ENCODE measurements at regions not wholly inside any gene's neighbourhood (a gene's known extent, or its start where the extent isn't known, plus 50 kb on each side); places are given as distances from the start of the nearest gene placed in this dataset.

DNA sequence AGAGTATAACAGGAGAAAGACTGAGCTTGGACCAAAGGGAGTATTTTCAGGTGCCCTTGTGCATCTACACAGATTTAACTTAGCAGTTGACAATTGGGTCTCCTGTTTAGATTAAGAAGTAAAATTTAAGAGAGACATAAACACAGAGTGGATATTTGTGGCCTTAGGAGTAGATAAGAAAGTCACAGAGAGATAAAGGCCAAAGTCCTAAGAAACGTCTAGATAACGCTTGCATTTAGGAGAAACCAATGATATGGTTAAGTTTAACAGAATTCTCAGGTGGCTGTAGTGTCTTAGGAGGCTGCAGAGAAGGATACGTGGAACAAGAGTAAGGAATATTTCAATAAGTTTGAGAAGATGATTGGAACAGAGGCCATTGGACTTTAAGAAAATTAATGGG is 155.0 kb upstream of the DAB2 start:
- Histone ChIP-seq H3K36me3 (replicated peaks; ENCODE audit: insufficient read depth, low read length) (no peaks in the 10 kb centered on the region), H2AFZ (ENCODE audit: low read length) (no peak overlapping the region), H3K4me3 (ENCODE audit: low read length) (no peak overlapping the region), H3K27ac (ENCODE audit: low read length) (no peak overlapping the region), H4K20me1 (ENCODE audit: insufficient read depth, low read length) (no peaks in the 10 kb centered on the region), H3K79me2 (ENCODE audit: low read length) (no peaks in the 10 kb centered on the region), H3K9me2 (replicated peaks; ENCODE audit: insufficient read depth, low read length) (no peaks in the 10 kb centered on the region), H3F3A (ENCODE audit: insufficient read depth, low read length) (no peaks in the 10 kb centered on the region), H3K4me1 (ENCODE audit: low read length) (no peaks in the 10 kb centered on the region), H3K9me3 (replicated peaks; ENCODE audit: insufficient read depth, low read length) (no peaks in the 10 kb centered on the region), H3K4me2 (ENCODE audit: low read depth, low read length) (no peak overlapping the region), H3K9ac (ENCODE audit: low read length) (no peak overlapping the region), H3K27me3 (replicated peaks; ENCODE audit: insufficient read depth, low read length) (no peaks in the 10 kb centered on the region)
- no peak for DNase-seq
- TF ChIP-seq EZH2phosphoT487 (IDR thresholded peaks at IDR 0.05; ENCODE audit: low read length) (no peak), EZH2 (optimal IDR thresholded peaks at IDR 0.05; ENCODE audit: low read depth, low read length) (no peak)
- TF ChIP-seq, protein P1, sequence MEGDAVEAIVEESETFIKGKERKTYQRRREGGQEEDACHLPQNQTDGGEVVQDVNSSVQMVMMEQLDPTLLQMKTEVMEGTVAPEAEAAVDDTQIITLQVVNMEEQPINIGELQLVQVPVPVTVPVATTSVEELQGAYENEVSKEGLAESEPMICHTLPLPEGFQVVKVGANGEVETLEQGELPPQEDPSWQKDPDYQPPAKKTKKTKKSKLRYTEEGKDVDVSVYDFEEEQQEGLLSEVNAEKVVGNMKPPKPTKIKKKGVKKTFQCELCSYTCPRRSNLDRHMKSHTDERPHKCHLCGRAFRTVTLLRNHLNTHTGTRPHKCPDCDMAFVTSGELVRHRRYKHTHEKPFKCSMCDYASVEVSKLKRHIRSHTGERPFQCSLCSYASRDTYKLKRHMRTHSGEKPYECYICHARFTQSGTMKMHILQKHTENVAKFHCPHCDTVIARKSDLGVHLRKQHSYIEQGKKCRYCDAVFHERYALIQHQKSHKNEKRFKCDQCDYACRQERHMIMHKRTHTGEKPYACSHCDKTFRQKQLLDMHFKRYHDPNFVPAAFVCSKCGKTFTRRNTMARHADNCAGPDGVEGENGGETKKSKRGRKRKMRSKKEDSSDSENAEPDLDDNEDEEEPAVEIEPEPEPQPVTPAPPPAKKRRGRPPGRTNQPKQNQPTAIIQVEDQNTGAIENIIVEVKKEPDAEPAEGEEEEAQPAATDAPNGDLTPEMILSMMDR (IDR thresholded peaks at IDR 0.05; ENCODE audit: low read length), result no peak

DNA sequence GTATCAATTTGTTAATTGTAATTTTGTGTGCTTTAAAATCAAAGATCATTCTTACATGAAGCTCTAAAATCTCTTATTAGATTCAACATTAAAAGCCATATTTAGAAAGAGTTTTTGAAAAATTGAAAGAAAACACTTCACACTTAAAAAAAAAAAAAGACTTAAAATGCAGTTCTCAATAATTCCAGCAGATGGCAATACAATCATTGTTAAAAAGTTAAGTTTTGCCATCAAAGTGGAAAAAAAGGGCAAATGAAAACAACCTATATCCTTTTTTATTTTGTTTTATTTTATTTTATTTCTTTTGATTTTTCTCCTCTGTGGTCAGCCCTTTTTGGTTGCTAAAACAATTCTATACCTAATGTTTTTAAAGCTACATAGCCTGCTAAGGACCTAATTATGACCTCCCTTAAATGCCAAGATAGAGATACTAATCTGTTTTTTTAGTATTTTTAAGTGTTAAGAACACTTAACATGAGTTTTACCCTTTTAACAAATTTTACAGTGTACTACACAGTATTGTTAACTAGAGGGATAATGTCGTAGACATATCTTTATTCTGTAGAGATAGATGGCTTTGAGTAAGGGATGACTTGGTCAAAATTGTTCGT is 154.2 kb upstream of the DAB2 start:
- no peak overlapping the region for H3K27ac ChIP-seq (ENCODE audit: low read length)

DNA sequence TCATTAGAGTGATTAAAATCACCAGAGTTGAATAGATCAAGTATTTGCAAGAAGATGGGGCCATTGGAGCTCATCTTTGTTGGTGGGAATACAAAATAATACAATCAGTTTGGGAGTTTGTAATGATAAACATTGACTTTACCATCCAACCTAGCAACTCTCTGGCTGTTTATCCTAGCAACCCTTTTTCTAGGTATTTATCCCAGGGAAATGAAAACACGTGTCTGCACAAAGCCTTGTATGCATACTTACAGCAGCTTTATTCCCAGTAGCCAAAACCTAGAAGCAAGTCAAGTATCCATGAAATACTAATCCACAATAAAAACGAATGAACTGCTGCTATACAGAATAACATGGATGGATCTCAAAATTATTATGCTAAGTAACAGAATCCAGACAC is 152.7 kb upstream of the DAB2 start:
- no peak overlapping the region for H3K27ac ChIP-seq (ENCODE audit: low read length)
- H3K36me3 ChIP-seq (replicated peaks; ENCODE audit: insufficient read depth, low read length), result no peaks in the 10 kb centered on the region
- H3K9me2 ChIP-seq (replicated peaks; ENCODE audit: insufficient read depth, low read length), result no peaks in the 10 kb centered on the region
- no peak overlapping the region for H3K9ac ChIP-seq (ENCODE audit: low read length)
- H4K20me1 ChIP-seq (ENCODE audit: insufficient read depth, low read length), result no peaks in the 10 kb centered on the region
- H3K4me2 ChIP-seq (ENCODE audit: low read depth, low read length), result no peak overlapping the region
- no peaks in the 10 kb centered on the region for H3K4me1 ChIP-seq (ENCODE audit: low read length)
- H3K27me3 ChIP-seq (replicated peaks; ENCODE audit: insufficient read depth, low read length), result no peaks in the 10 kb centered on the region
- no peaks in the 10 kb centered on the region for H3F3A ChIP-seq (ENCODE audit: insufficient read depth, low read length)
- TF ChIP-seq EZH2phosphoT487 (IDR thresholded peaks at IDR 0.05; ENCODE audit: low read length) (no peak), EZH2 (optimal IDR thresholded peaks at IDR 0.05; ENCODE audit: low read depth, low read length) (no peak)
- TF ChIP-seq, protein P1 (IDR thresholded peaks at IDR 0.05; ENCODE audit: low read length), result no peak
- DNase-seq, result no peak
- no peaks in the 10 kb centered on the region for H3K79me2 ChIP-seq (ENCODE audit: low read length)
- H3K4me3 ChIP-seq (ENCODE audit: low read length), result no peak overlapping the region
- no peak overlapping the region for H2AFZ ChIP-seq (ENCODE audit: low read length)
- no peaks in the 10 kb centered on the region for H3K9me3 ChIP-seq (replicated peaks; ENCODE audit: insufficient read depth, low read length)

More for the DNA sequence above, 154.2 kb upstream of the DAB2 start:
- no peaks in the 10 kb centered on the region for H4K20me1 ChIP-seq (ENCODE audit: insufficient read depth, low read length)
- no peak overlapping the region for H3K9ac ChIP-seq (ENCODE audit: low read length)
- H3K4me1 ChIP-seq (ENCODE audit: low read length), result no peaks in the 10 kb centered on the region
- no peaks in the 10 kb centered on the region for H3K9me3 ChIP-seq (replicated peaks; ENCODE audit: insufficient read depth, low read length)
- H3K9me2 ChIP-seq (replicated peaks; ENCODE audit: insufficient read depth, low read length), result no peaks in the 10 kb centered on the region
- no peaks in the 10 kb centered on the region for H3F3A ChIP-seq (ENCODE audit: insufficient read depth, low read length)
- peak; percentile 11 for DNase-seq
- no peak overlapping the region for H2AFZ ChIP-seq (ENCODE audit: low read length)
- no peaks in the 10 kb centered on the region for H3K36me3 ChIP-seq (replicated peaks; ENCODE audit: insufficient read depth, low read length)
- no peak overlapping the region for H3K4me3 ChIP-seq (ENCODE audit: low read length)
- TF ChIP-seq, protein P1 (IDR thresholded peaks at IDR 0.05; ENCODE audit: low read length), result peak; percentile 49
- TF ChIP-seq EZH2phosphoT487 (IDR thresholded peaks at IDR 0.05; ENCODE audit: low read length), result no peak
- no peak overlapping the region for H3K4me2 ChIP-seq (ENCODE audit: low read depth, low read length)
- no peaks in the 10 kb centered on the region for H3K27me3 ChIP-seq (replicated peaks; ENCODE audit: insufficient read depth, low read length)
- no peaks in the 10 kb centered on the region for H3K79me2 ChIP-seq (ENCODE audit: low read length)

Measured in MM.1S (cell line).